H1 (cell line): ENCODE measurements at regions not wholly inside any gene's neighbourhood (a gene's known extent, or its start where the extent isn't known, plus 50 kb on each side); places are given as distances from the start of the nearest gene placed in this dataset.

Source experiments
- ATF3 ChIP-seq: IDR thresholded peaks from 2 replicates; pipeline ENCODE4 v1.6.1; 2011; ENCODE audit warnings: low read depth, mild to moderate bottlenecking, low read length; ENCODE audit not compliant: insufficient read depth
- CBX8 ChIP-seq: fragments of 300-800, 300-1000 bp; sonication (generic); IDR thresholded peaks from 2 replicates; pipeline ENCODE4 v1.7.1; 2016; ENCODE audit warnings: low read depth, low read length, borderline replicate concordance
- CHD2 ChIP-seq: IDR thresholded peaks from 2 replicates; pipeline ENCODE4 v1.6.1; 2012; ENCODE audit warnings: low read length, improper control_type of control experiment
- CTCF ChIP-seq, 3 experiments: IDR thresholded peaks; 1 replicate in 2 of 3; 2 replicates in 1 of 3; pipeline versions ENCODE4 v1.5.1 to v1.6.1; 2011; ENCODE audit warnings: low read length in 3 of 3, mild to moderate bottlenecking in 3 of 3, inconsistent platforms in 2 of 3, low read depth in 1 of 3, moderate library complexity in 1 of 3; ENCODE audit not compliant: insufficient read depth in 1 of 3; ENCODE audit errors: control extremely low read depth in 1 of 3
- EZH2 ChIP-seq: fragments of 200-600 bp; sonication (generic); IDR thresholded peaks from 2 replicates; pipeline ENCODE4 v1.7.1; 2012; ENCODE audit warnings: low read depth, mild to moderate bottlenecking, moderate library complexity, low read length, inconsistent platforms; ENCODE audit not compliant: severe bottlenecking
- GABPA ChIP-seq: IDR thresholded peaks from 2 replicates; pipeline ENCODE4 v1.6.1; 2011; ENCODE audit warnings: mild to moderate bottlenecking, low read length, moderate library complexity, borderline replicate concordance; ENCODE audit not compliant: insufficient read depth
- GTF2F1 ChIP-seq: IDR thresholded peaks from 2 replicates; pipeline ENCODE4 v1.6.1; 2012; ENCODE audit warnings: low read depth, low read length, improper control_type of control experiment, borderline replicate concordance
- HDAC2 ChIP-seq, 2 experiments: fragments of 300-600 bp in 1 of 2; sonication (generic) in 1 of 2; IDR thresholded peaks; 2 replicates each; pipeline ENCODE4 v1.6.1; 2011 to 2012; ENCODE audit warnings: low read depth in 2 of 2, low read length in 2 of 2, mild to moderate bottlenecking in 2 of 2, moderate library complexity in 2 of 2, borderline replicate concordance in 1 of 2, inconsistent platforms in 1 of 2
- HDAC6 ChIP-seq: IDR thresholded peaks from one replicate; pipeline ENCODE4 v1.7.1; 2012; ENCODE audit warnings: low read depth, mild to moderate bottlenecking, inconsistent platforms, low read length, moderate library complexity
- POLR2A ChIP-seq, 2 experiments: IDR thresholded peaks; 1 replicate in 1 of 2; 2 replicates in 1 of 2; pipeline ENCODE4 v1.6.1; 2011; ENCODE audit warnings: low read depth in 2 of 2, low read length in 2 of 2, mild to moderate bottlenecking in 2 of 2; ENCODE audit errors: control extremely low read depth in 1 of 2
- RAD21 ChIP-seq, 2 experiments: IDR thresholded peaks in 1 of 2; conservative IDR thresholded peaks in 1 of 2; 2 replicates each; pipeline ENCODE4 v1.6.1; 2011; ENCODE audit warnings: low read depth in 2 of 2, low read length in 2 of 2, improper control_type of control experiment in 1 of 2, inconsistent platforms in 1 of 2, mild to moderate bottlenecking in 1 of 2, moderate library complexity in 1 of 2
- SIN3A ChIP-seq, 2 experiments: IDR thresholded peaks in 1 of 2; conservative IDR thresholded peaks in 1 of 2; 2 replicates each; pipeline ENCODE4 v1.6.1; 2011 to 2012; ENCODE audit warnings: low read length in 2 of 2, improper control_type of control experiment in 1 of 2, low read depth in 1 of 2, mild to moderate bottlenecking in 1 of 2
- USF2 ChIP-seq: IDR thresholded peaks from 2 replicates; pipeline ENCODE4 v1.6.1; 2011; ENCODE audit warnings: low read length, improper control_type of control experiment
- ZNF274 ChIP-seq: IDR thresholded peaks from 2 replicates; pipeline ENCODE4 v1.7.0; 2012; ENCODE audit warnings: low read length, borderline replicate concordance; ENCODE audit errors: extremely low read depth

- TF ChIP-seq CTCF (IDR thresholded peaks at IDR 0.05; ENCODE audit: control extremely low read depth in 1 of 3, insufficient read depth in 1 of 3, low read depth in 1 of 3, low read length in 3 of 3) (no peak), CBX8 (no peak), USF2 (no peak), HDAC6 (no peak), GABPA (no peak), CHD2 (no peak), SIN3A (conservative IDR thresholded peaks at IDR 0.05 in 1 of 2, IDR thresholded peaks at IDR 0.05 in 1 of 2; ENCODE audit: low read depth in 1 of 2, low read length in 2 of 2) (no peak), ATF3 (no peak), GTF2F1 (no peak), POLR2A (IDR thresholded peaks at IDR 0.05; ENCODE audit: control extremely low read depth in 1 of 2, low read depth in 2 of 2, low read length in 2 of 2) (no peak), EZH2 (no peak), ZNF274 (no peak), HDAC2 (IDR thresholded peaks at IDR 0.05; ENCODE audit: borderline replicate concordance in 1 of 2, low read depth in 2 of 2, low read length in 2 of 2) (no peak), RAD21 (IDR thresholded peaks at IDR 0.05 in 1 of 2, conservative IDR thresholded peaks at IDR 0.05 in 1 of 2; ENCODE audit: low read depth in 2 of 2, low read length in 2 of 2) (no peak)
Measured at GRCh38 chr2:204065566-204065965, 129.0 kb downstream of the ICOS start.
